Pancreas (tissue), 10 donors: ENCODE measurements at regions not wholly inside any gene's neighbourhood (a gene's known extent, or its start where the extent isn't known, plus 50 kb on each side); places are given as distances from the start of the nearest gene placed in this dataset.

Source experiments
- ATAC-seq, 4 donors: fragments of 200-7000 bp; cut with Tn5 transposase; one replicate each; pipeline versions ENCODE4 v1.8.0 to v1.9.1; 2020; ENCODE audit warnings: mild to moderate bottlenecking in 4 of 4, moderate library complexity in 4 of 4
- DNase-seq, 6 donors: peaks; one replicate each; pipeline ENCODE4 v3.0.0-alpha.2; 2020
- FAIRE-seq: peaks from 2 replicates; lab custom pipeline; 2012; peaks lifted over from hg19 to GRCh38; lab: Jason Lieb, UNC
- H3K27ac ChIP-seq, 4 donors: fragments of 200-600 bp; sonication (generic); 1 replicate in 3 of 4; 2 replicates in 1 of 4; pipeline versions ENCODE4 v1.5.0 to v1.8.0; 2020
- H3K27me3 ChIP-seq, 4 donors: fragments of 200-600 bp; one replicate each; pipeline ENCODE4 v1.8.0; 2021
- H3K36me3 ChIP-seq, 3 donors: fragments of 200-600 bp; sonication (generic) in 1 of 3; one replicate each; pipeline versions ENCODE4 v1.5.0 to v1.8.0; 2020 to 2021
- H3K4me1 ChIP-seq, 3 donors: fragments of 200-600 bp; one replicate each; pipeline ENCODE4 v1.8.0; 2021
- H3K4me3 ChIP-seq, 4 donors: fragments of 200-600 bp; sonication (generic) in 2 of 4; one replicate each; pipeline versions ENCODE4 v1.5.0 to v1.8.0; 2020 to 2021
- H3K9me3 ChIP-seq, 4 donors: fragments of 200-600 bp; one replicate each; pipeline ENCODE4 v1.8.0; 2021
- CTCF ChIP-seq, 4 donors: fragments of 200-600 bp; sonication (generic) in 3 of 4; IDR thresholded peaks; one replicate each; pipeline versions ENCODE4 v1.5.0 to v1.8.0; 2021; ENCODE audit warnings: antibody characterized with exemption in 4 of 4
- WGBS, 2 donors: extraction: QIAGEN DNeasy Blood & Tissue Kit; methylation state at CpG; one replicate each; pipeline ENCODE4 v1.1.7; 2013; 5-methylcytosine and 5-hydroxymethylcytosine counted together
- intact Hi-C, 3 donors: fragments of 100-400 bp; cut with DNase I; formaldehyde crosslinking; loops; one replicate each; pipeline versions ENCODE4 v1.11.1 to v1.14.2; 2022
- donor health status: healthy with polysubstance abuse.
- donor health status: DM: no; HTN: no; CAD: no; lungs with moderate emphysema.
- donor health status: DM: no; HTN: no; CAD: no.
- donor health status: control.
- donor health status: control.
- donor health status: Bipolar disorder and iron deficiency.
- donor health status: DM: yes; HTN: yes; CAD: no.
- donor health status: DM: no; HTN: no; CAD: no.
- donor health status: DM: no; HTN: no; CAD: no.
- donor health status: DM: yes; HTN: yes; CAD: no.

DNA sequence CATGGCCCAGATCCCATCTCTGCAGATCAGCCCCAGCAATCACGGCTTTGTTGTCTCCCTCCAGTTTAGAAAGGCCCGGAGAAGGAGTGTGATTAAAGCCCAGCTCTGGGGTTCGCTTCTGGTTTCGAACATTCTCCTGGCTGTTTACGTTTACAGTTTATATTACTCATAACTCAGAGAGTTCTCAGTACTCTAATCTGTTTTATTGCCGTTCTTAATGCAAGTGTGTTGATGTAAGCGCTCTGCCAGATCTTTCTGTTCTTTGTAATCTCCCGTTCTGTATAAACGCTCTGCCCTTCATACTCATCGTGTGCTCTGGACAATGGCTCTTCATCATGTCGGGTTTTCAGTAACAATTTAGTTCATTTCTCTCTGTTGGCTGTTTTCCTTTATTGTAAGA lies 82.5 kb upstream of the PRNP start:
- ATAC-seq: no peak
- no peak overlapping the region for H3K27ac ChIP-seq
- WGBS, 2 donors: 62 to 68% methylated on average over 11 of the region's 11 CpGs
- no peaks in the 10 kb centered on the region for H3K27me3 ChIP-seq
- H3K4me3 ChIP-seq: no peak overlapping the region
- H3K9me3 ChIP-seq: no peaks in the 10 kb centered on the region
- no peaks in the 10 kb centered on the region for H3K36me3 ChIP-seq
- no peak for FAIRE-seq
- DNase-seq: no peak
- no peak for TF ChIP-seq CTCF (IDR thresholded peaks at IDR 0.05)
- intact Hi-C loops: no loop called here
- H3K4me1 ChIP-seq: no peaks in the 10 kb centered on the region

DNA sequence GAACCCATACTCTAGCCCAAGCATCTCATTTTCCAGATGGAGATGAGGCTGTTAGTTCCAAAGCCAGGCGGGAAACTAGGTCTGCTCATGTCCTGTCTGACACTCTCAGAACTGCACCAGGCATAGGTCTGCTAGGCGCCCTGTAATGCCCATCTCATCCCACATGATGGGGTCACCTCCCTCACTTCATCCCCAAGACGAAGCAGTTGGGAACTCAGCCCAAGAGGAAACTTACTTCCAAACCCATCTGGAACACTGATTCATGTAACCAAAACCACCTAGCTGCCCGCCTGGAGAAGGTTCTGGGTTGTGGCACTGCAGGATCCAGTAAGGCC lies 84.0 kb upstream of the PRNP start:
- DNase-seq (no peak), FAIRE-seq (no peak), ATAC-seq (no peak)
- Histone ChIP-seq H3K4me1 (no peaks in the 10 kb centered on the region), H3K4me3 (no peak overlapping the region), H3K9me3 (no peaks in the 10 kb centered on the region), H3K27me3 (no peaks in the 10 kb centered on the region), H3K27ac (no peak overlapping the region), H3K36me3 (no peaks in the 10 kb centered on the region)
- 59 to 82% methylated on average over 4 of the region's 4 CpGs for WGBS, 2 donors
- intact Hi-C loops: no loop called here
- TF ChIP-seq CTCF (IDR thresholded peaks at IDR 0.05): no peak

GRCh38 chr20:4601630-4602296 lies 84.5 kb upstream of the PRNP start:
- intact Hi-C loops: no loop called here
- ATAC-seq: peak in 3 of 4 donors; percentile 34 to 57 (median 52)
- no peak overlapping the region for H3K4me3 ChIP-seq
- H3K36me3 ChIP-seq: no peaks in the 10 kb centered on the region
- FAIRE-seq: no peak
- H3K27ac ChIP-seq: no peak overlapping the region
- WGBS, 2 donors: 30 to 33% methylated on average over 8 of the region's 8 CpGs
- H3K27me3 ChIP-seq: no peaks in the 10 kb centered on the region
- TF ChIP-seq CTCF (IDR thresholded peaks at IDR 0.05): no peak
- no peaks in the 10 kb centered on the region for H3K9me3 ChIP-seq
- H3K4me1 ChIP-seq: no peaks in the 10 kb centered on the region
- DNase-seq: peak in 5 of 6 donors; percentile 15 to 83 (median 61)

- Histone ChIP-seq H3K27ac (no peak overlapping the region), H3K4me1 (no peaks in the 10 kb centered on the region), H3K27me3 (peaks cover 0 to 3% (median 0%) of the 10 kb centered on the region in 4 donors), H3K4me3 (no peak overlapping the region), H3K9me3 (no peaks in the 10 kb centered on the region), H3K36me3 (no peaks in the 10 kb centered on the region)
- no peak for ATAC-seq
- no peak for DNase-seq
- 69 to 75% methylated on average over 6 of the region's 6 CpGs for WGBS, 2 donors
- intact Hi-C loops: no loop called here
- no peak for TF ChIP-seq CTCF (IDR thresholded peaks at IDR 0.05)
- no peak for FAIRE-seq
Measured at GRCh38 chr20:4600308-4601014, 85.8 kb upstream of the PRNP start.

- Histone ChIP-seq H3K27me3 (peaks cover 0 to 7% (median 0%) of the 10 kb centered on the region in 4 donors), H3K9me3 (no peaks in the 10 kb centered on the region), H3K4me1 (peaks cover 0 to 7% (median 6%) of the 10 kb centered on the region in 3 donors), H3K4me3 (no peak overlapping the region), H3K36me3 (no peaks in the 10 kb centered on the region), H3K27ac (no peak overlapping the region)
- FAIRE-seq (no peak), DNase-seq (no peak), ATAC-seq (no peak)
- intact Hi-C loops: no loop called here
- TF ChIP-seq CTCF (IDR thresholded peaks at IDR 0.05): no peak
- 75 to 80% methylated on average over 5 of the region's 5 CpGs for WGBS, 2 donors
Measured at GRCh38 chr20:4597215-4597614, 89.0 kb upstream of the PRNP start.
